NCI-H1417 (cell line): ENCODE measurements at regions not wholly inside any gene's neighbourhood (a gene's known extent, or its start where the extent isn't known, plus 50 kb on each side); places are given as distances from the start of the nearest gene placed in this dataset.
"Not testable (repeated sequence)": the region's sequence is repeated elsewhere in the genome, so short reads cannot be mapped to it uniquely, and the experiment has no call there.

Source experiments
- DNase-seq, 3 experiments: peaks; one replicate each; lab custom pipeline; 2025; lab: John Stamatoyannopoulos, UW

DNA sequence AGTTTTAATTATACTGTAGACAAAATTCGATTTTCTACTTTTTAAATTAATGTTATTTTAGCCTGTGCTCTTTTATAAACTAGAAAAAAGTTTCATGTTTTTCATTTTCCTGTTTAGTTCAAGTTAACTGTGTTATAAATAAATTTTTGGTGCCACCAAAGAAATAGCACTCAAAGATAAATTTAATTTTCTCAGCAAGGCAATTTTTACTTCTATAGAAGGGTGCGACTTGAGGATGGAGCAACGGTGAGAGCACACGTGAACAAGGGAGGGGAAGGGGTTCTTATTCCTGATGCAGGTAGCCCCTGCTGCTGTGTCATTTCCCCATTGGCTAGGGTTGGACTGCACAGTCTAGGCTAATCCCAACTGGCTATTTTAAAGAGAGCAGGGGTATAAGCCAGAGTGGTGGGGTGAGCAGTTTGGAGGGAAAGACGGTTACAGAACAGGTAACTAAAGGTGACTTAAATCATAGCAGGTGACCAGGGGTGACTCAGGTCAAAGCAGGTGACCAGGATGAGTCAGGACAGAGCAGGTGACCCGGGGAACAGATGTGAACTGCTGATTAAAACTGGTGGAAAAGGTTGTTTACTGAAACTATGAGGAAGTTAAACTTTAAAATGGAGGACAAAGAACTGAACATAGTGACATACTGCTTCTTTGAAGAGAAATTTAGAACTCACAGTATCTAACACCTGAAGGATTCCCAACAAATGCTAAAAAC is 104.6 kb upstream of the GPBP1 start:
- DNase-seq: no peak

DNA sequence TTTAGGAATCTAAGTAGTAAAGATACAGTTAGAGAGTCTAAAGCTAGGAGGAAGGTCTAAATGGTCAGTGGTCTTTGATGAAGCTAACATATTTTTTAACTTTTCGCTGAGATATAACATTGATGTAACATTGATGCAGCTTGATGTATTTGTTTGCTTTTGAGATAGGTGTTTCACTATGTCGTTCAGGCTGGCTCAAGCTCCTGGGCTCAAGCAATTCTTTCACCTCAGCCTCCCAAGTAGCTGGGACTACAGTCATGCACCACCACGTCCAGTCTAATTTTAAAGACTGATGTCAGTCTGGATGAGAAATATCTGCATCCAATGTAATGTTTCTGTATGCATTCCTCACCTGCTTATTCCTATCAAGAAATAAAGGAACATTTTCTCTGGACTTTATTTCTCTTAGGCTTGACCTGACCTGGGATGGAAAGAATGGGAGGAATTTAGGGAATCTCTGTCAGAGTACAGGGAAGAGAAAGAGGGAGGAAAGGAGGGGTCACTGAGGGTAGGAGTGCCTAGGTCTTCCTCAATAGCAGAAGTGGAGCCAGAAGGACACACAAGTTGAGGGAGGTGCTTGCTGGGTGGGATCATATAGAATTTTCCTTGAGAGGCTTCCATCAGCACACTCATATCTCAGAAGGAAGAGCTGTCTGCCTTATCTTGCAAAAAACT is 101.5 kb upstream of the GPBP1 start:
- DNase-seq: no peak

DNA sequence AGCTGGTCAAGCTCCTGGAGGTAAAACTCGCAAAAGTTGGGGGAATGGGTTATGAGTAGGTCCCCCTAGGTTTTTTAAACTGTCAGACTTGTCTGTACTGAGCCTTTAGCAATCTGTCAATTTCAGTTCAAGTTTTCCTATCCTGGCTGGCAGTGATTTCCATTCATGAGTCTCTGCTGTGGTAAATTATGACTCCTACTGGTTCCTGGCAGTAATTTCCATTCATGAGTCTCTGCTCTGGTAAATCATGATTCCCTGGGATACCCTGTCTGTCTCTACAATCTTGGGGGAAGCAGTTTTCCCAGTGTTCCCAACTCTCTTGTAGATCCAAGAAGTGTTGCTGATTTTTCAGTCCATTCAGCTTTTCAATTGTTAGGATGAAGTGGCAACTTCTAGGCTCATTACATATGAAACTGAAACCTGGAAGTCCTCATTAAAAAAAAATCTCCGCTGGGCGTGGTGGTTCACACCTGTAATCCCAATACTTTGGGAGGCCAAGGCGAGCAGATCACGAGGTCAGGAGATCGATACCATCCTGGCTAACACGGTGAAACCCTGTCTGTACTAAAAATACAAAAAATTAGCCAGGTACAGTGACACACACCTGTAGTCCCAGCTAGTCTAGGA is 91.3 kb upstream of the GPBP1 start:
- no peak for DNase-seq

DNA sequence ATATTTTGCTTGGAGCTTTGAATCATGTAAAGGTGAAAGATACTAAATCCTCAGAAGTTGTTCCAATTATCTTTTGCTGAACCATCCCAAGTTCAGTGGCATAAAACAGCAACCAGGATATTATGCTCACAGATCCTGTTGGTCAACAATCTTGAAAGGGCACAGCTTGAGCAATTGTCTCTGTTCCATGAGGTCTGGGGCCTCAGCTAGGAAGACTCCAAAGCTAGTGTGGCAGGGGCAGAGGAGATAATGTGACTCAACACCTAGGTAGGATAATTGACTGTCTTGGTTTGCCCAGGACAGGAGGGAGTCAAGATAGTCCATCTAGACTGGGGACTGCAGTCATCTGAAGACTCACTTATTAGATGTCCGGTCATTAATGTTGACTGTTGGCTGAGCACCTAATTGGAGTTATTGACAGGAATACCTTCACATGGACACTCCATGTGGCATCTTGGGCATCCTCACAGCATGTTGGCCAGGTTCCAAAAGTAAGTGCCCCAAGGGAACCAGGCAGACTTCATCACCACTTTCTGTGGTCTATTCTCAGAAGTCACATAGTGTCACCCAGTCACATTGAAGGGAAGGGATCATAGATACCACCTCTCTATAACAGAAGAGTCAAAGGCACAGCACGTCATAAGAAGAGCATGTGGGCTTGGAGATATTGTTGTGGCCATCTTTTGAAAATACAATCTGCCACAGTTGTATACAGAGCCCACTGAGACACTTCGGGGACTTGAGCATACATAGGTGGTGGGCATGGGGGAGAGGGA is 88.4 kb upstream of the GPBP1 start:
- no peak for DNase-seq

DNA sequence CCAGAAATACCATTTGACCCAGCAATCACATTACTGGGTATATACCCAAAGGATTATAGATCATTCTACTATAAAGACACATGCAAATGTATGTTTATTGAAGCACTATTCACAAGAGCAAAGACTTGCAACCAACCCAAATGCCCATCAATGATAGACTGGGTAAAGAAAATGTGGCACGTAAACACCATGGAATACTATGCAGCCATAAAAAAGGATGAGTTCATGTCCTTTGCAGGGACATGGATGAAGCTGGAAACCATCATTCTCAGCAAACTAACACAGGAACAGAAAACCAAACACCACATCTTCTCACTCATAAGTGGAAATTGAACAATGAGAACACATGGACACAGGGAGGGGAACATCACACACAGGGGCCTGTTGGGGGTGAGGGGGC is 85.9 kb upstream of the GPBP1 start:
- DNase-seq: not testable (repeated sequence)

DNA sequence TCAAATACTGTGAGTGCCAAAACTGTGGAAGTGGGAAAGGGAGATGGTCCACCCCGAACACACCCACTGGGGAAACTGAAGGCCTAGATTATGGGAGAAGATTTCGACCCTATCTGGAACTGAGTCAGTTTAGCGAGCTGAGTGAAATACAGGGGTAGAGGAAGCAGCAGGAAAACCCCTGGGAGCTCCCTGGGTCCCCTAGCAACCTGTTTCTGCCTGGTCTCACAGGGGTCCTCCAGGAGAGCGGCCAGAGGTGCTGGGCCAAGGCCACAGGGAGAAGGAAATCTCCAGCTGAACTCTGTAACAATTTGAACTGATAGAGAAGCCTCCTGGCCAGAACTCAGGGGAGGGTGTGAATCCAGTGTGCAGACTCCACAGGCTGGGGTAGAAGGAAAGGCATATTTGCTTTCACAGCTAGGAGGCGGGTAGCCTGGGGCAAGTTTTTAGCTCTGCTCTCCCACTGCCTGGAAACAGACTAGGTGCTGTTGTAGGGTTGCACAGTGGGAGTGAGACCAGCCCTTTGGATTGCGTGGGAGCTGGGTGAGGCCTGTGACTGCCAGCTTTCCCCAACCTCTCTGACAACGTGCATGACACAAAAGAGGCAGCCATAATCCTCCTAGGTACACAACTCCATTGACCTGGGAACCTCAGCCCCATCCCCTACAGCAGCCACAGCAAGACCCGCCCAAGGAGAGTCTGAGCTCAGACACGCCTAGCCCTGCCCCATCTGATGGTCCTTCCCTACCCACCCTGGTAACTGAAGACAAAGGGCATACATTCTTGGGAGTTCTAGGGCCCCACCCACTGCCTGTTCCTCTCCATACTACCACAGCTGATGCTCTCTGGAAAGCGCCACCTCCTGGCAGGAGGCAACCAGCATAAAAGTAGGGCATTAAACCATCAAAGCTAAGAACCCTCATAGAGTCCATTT is 78.8 kb upstream of the GPBP1 start:
- DNase-seq: peak in 2 of 3 experiments; percentile 7 to 9

DNA sequence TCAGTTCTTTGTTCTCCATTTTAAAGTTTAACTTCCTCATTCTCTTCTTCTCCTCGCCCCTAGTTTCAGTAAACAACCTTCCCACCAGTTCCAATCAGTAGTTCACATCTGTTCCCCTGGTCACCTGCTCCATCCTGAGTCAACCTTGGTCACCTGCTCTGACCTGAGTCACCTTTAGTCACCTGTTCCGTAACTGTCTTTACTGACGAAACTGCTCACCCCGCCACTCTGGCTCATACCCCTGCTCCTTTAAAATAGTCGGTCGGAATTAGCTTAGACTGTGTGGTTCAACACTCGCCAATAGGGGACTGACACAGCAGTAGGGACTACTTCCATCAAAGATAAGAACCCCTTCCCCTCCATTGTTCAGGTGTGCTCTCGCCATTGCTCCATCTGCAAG is 76.3 kb upstream of the GPBP1 start:
- DNase-seq: no peak

DNA sequence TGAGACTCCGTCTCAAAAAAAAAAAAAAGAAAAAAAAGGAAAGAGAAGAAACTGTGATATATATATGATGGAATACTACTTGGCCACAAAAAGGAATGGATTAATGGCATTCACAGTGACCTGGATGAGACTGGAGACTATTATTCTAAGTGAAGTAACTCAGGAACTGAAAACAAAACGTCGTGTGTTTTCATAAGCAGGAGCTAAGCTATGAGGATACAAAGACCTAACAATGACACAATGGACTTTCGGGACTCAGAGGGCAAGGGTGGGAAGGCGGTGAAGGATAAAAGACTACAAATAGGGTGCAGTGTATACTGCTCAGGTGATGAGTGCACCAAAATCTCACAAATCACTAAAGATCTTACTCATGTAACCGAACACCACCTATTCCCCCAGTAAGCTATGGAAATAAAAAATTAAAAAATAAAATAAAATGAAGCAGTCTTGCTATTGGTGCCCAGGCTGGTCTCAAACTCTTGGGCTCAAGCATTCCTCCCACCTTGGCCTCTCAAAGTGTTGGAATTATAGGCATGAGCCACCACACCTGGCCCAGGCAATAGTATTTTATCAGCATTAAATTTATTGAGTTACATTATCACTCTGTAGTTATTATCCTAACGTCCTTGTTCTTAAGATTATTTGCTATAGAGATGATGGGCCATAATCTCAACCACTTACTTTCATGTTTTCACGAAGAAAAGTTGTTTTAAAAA is 71.5 kb upstream of the GPBP1 start:
- DNase-seq: no peak

DNA sequence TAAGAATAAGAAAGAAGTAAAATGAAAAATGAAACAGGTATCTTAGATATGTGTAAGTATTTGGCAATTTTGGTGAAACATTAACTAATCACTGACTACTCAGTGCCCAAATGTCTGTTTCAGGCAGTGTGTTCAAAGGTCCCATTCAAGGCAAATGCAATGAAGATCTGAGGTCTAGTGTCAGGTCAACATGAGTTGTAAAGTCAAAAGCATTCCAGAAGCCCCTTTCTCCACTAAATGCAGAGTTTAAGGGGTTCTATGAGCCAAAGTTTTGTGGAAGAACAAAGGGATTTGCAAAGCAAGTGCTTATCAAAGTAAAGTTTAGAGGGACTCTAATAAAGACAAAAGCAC is 71.0 kb upstream of the GPBP1 start:
- DNase-seq: no peak

DNA sequence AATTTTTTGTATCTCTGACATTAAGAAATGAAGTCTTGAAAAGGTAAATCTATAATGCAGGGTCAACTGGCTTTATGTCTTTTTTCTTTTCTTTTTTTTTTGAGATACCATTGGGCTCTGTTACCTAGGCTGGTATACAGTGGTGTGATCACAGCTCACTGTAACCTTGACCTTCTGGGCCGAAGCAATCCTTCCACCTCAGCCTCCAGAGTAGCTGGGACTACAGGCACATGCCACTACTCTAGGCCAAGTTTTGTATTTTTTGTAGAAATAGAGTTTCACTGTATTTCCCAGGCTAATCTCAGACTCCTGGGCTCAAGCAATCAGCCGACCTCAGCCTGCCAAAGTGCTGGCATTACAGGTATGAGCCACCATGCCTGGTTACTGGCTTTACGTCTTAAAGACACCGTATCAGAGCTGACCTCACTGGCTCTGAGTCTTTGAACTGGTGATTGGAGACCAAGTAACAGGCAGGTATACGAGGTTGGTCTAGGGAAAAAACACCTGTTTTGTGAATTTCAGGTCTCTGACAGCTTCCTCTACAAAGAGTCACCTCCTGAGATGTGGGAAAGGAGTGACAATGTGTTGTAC is 70.4 kb upstream of the GPBP1 start:
- DNase-seq: no peak

DNA sequence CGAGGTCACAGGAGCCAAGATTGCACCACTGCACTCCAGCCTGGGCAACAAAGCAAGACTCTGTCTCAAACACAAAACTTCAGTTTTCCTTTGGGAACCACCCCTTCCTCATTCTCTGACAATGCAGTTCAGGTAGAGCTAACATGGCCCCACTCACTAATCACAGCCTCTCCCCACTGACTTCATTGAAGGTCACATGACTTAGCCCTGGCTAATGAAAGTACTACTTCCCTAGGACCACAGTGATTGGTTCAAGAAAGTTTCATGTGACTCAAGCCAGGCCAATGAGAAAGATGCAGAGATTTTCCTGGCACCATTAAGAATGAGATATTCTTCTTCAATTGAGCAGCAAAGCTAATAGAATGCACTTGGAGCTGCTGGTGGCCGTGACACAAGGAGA is 67.2 kb upstream of the GPBP1 start:
- DNase-seq: no peak

DNA sequence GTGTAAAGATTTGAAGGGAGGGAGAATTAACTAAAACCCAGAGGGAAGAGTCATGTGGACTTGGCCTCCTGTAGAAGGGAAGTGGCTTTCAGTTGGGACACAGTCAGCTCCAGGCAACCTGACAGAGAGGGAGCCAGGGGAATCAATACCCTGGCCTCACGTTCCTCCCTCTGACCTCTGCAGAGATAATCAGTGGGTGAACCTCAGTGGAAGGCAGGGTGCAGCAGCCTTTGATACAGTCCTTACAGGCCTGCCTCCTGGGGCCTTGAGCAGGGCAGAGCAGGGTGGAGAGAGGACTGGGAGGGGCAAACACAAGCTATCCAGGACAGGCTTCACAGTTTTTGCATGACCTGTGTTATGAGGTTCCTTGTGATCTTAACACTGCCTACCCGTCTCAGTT is 61.9 kb upstream of the GPBP1 start:
- no peak for DNase-seq

DNA sequence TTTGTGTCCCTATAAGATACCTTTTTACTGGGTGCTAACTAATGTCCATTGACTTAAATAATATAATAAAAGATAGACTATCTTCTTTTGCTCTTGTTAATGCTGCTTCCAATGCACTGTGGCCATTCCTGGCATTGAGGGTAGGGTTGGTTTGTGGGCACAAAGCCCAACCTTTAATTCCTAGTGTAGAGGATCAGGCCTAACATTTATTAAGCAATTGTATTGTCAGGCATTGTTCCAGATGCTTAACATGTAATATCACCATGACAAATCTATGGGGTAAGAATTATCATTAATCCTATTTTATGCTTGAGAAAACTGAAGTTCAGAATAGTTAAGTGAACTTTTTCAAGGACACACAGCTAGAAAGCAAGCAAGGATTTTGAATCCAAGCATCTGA is 60.4 kb upstream of the GPBP1 start:
- no peak for DNase-seq

DNA sequence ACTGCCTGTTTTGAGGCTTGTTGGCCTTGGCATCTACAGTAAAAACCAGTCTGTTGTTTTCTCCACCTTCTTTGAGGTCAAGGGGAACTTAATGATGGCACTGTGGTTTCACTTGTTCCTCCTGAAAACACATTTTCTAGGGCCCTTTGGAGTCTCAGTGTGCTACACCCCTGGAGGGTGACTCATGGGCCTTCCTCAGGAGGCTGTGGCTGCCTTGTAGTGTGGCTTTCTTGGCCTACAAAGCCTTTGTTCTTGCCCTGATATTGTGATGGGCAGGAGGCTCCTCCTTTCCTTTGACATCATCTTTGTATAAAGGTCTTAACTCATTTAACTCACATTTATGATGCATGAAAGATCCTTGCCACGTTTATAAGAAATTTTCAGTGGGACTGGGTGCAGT is 56.3 kb upstream of the GPBP1 start:
- DNase-seq: no peak

DNA sequence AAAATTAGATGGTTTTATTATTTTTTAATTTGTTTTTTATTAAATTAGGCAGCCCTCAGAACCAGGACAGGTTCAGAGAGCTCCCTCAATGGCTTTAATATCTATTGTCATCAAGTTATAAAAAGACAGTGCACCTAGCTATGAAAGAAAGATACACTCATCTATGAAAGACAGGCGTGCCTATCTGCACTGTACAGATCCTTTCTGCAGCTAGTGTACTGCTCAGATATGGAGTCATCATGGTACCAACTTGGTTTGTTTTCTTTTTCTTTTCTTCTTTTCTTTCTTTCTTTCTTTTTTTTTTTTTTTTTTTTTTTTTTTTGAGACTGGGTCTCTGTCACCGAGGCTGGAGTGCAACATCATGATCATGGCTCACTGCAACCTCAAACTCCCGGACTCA is 54.8 kb upstream of the GPBP1 start:
- DNase-seq: no peak

DNA sequence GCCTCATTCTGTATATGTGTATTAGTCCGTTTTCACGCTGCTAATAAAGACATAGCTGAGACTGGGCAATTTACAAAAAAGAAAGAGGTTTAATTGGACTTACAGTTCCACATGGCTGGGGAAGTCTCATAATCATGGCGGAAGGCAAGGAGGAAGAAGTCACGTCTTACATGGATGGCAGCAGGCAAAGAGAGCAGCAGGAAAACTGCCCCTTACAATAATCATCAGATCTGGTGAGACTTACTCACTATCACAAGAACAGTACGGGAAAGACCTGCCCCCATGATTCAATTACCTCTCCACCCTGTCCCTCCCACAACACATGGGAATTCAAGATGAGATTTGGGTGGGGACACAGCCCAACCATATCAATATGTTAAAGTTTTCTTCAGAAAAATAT is 49.8 kb upstream of the GPBP1 start:
- DNase-seq: no peak
